GM23338 (cell line): ENCODE measurements at regions not wholly inside any gene's neighbourhood (a gene's known extent, or its start where the extent isn't known, plus 50 kb on each side); places are given as distances from the start of the nearest gene placed in this dataset.

ENCODE experiments used
- CREB1 ChIP-seq: fragments of 250-450 bp; sonication (Bioruptor Pico); IDR thresholded peaks from 2 replicates; pipeline ENCODE4 v1.5.0; 2020; ENCODE audit warnings: low read depth, mild to moderate bottlenecking, moderate library complexity
- EZH2 ChIP-seq: fragments of 200-600 bp; sonication (generic); IDR thresholded peaks from one replicate; pipeline ENCODE4 v1.8.0; 2017; ENCODE audit warnings: antibody characterized with exemption, mild to moderate bottlenecking, low read depth; ENCODE audit not compliant: unreplicated experiment
- JUNB ChIP-seq: IDR thresholded peaks from one replicate; pipeline ENCODE4 v1.6.1; 2016; ENCODE audit warnings: antibody characterized with exemption; ENCODE audit not compliant: unreplicated experiment
- POLR2AphosphoS5 ChIP-seq: IDR thresholded peaks from 2 replicates; pipeline ENCODE4 v1.6.1; 2016; ENCODE audit warnings: antibody characterized with exemption, low read depth
- TF ChIP-seq, protein P1 (sequence below), 2 experiments: fragments of 200-600 bp in 1 of 2; sonication (generic) in 1 of 2; conservative IDR thresholded peaks; 2 replicates each; pipeline versions ENCODE4 v1.5.1 to v1.6.1; 2016 to 2017; ENCODE audit warnings: antibody characterized with exemption in 2 of 2, low read depth in 2 of 2, mild to moderate bottlenecking in 2 of 2, moderate library complexity in 1 of 2

GRCh38 chr4:188429965-188430364 lies 290.7 kb downstream of the TRIML1 start:
- TF ChIP-seq, protein P1, sequence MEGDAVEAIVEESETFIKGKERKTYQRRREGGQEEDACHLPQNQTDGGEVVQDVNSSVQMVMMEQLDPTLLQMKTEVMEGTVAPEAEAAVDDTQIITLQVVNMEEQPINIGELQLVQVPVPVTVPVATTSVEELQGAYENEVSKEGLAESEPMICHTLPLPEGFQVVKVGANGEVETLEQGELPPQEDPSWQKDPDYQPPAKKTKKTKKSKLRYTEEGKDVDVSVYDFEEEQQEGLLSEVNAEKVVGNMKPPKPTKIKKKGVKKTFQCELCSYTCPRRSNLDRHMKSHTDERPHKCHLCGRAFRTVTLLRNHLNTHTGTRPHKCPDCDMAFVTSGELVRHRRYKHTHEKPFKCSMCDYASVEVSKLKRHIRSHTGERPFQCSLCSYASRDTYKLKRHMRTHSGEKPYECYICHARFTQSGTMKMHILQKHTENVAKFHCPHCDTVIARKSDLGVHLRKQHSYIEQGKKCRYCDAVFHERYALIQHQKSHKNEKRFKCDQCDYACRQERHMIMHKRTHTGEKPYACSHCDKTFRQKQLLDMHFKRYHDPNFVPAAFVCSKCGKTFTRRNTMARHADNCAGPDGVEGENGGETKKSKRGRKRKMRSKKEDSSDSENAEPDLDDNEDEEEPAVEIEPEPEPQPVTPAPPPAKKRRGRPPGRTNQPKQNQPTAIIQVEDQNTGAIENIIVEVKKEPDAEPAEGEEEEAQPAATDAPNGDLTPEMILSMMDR (conservative IDR thresholded peaks at IDR 0.05; ENCODE audit: low read depth in 2 of 2), result no peak
- TF ChIP-seq JUNB, result no peak
- no peak for TF ChIP-seq EZH2
- no peak for TF ChIP-seq CREB1 (CRISPR knock-in tag)
- no peak for TF ChIP-seq POLR2AphosphoS5
